Adrenal gland (tissue), 9 donors: ENCODE measurements at regions not wholly inside any gene's neighbourhood (a gene's known extent, or its start where the extent isn't known, plus 50 kb on each side); places are given as distances from the start of the nearest gene placed in this dataset.
A peak's percentile ranks its signal among the peaks of the same experiment; 100 is the strongest.

ENCODE experiments used
- DNase-seq, 7 donors: peaks; one replicate each; pipeline ENCODE4 v3.0.0-alpha.2; 2019 to 2020
- H3K27ac ChIP-seq, 5 donors: fragments of 200-600 bp; sonication (generic) in 4 of 5; 1 replicate in 3 of 5; 2 replicates in 2 of 5; pipeline versions ENCODE4 v1.5.1 to v1.8.0; 2016 to 2020; ENCODE audit warnings: mild to moderate bottlenecking in 1 of 5
- H3K27me3 ChIP-seq: fragments of 200-600 bp; 2 replicates; pipeline ENCODE4 v1.8.0; 2021
- H3K36me3 ChIP-seq, 2 donors: fragments of 200-600 bp; replicated peaks in 1 of 2; 1 replicate in 1 of 2; 2 replicates in 1 of 2; pipeline versions ENCODE4 v1.5.1 to v1.8.0; 2018 to 2022
- H3K4me1 ChIP-seq, 2 donors: fragments of 200-600 bp; replicated peaks in 1 of 2; 1 replicate in 1 of 2; 2 replicates in 1 of 2; pipeline versions ENCODE4 v1.5.1 to v1.8.0; 2018 to 2021
- H3K4me3 ChIP-seq, 4 donors: fragments of 200-600 bp; sonication (generic) in 3 of 4; one replicate each; pipeline ENCODE4 v1.5.1; 2016 to 2018
- H3K9me3 ChIP-seq, 3 donors: fragments of 200-600 bp; sonication (generic) in 1 of 3; replicated peaks in 1 of 3; 1 replicate in 2 of 3; 2 replicates in 1 of 3; pipeline versions ENCODE4 v1.5.1 to v1.8.0; 2016 to 2021
- CTCF ChIP-seq, 6 experiments: fragments of 450-650 bp in 4 of 6; fragments of 200-600 bp in 2 of 6; sonication (generic) in 1 of 6; IDR thresholded peaks; 1 replicate in 5 of 6; 2 replicates in 1 of 6; pipeline versions ENCODE4 v1.5.1 to v1.8.0; 2016 to 2021; ENCODE audit warnings: antibody characterized with exemption in 6 of 6, mild to moderate bottlenecking in 2 of 6, moderate library complexity in 1 of 6
- POLR2A ChIP-seq, 2 donors: fragments of 450-650 bp; IDR thresholded peaks; one replicate each; pipeline ENCODE4 v1.6.1; 2017; ENCODE audit warnings: antibody characterized with exemption in 2 of 2, mild to moderate bottlenecking in 2 of 2, moderate library complexity in 1 of 2
- WGBS, 4 donors: extraction: QIAGEN DNeasy Blood & Tissue Kit in 2 of 4; methylation state at CpG; one replicate each; pipeline versions ENCODE4 v1.1.5 to v1.1.7; 2013 to 2017; 5-methylcytosine and 5-hydroxymethylcytosine counted together
- intact Hi-C, 2 donors: fragments of 100-400 bp; cut with DNase I; formaldehyde crosslinking; loops; one replicate each; pipeline versions ENCODE4 v1.14.1 to v1.15.0; 2022 to 2023
- donor health status: healthy with polysubstance abuse.
- donor health status: Bipolar disorder and iron deficiency.
- donor health status: DM: yes; HTN: yes; CAD: no.
- donor health status: DM: no; HTN: no; CAD: no.
- donor health status: DM: no; HTN: no; CAD: no.

- Histone ChIP-seq H3K4me1 (peaks cover 68 to 88% of the 10 kb centered on the region in 2 donors), H3K36me3 (no peaks in the 10 kb centered on the region), H3K27ac (peak overlapping the region; percentile 93 to 98 (median 97)), H3K27me3 (no peaks in the 10 kb centered on the region), H3K9me3 (no peaks in the 10 kb centered on the region), H3K4me3 (no peak overlapping the region)
- peak; percentile 77 to 91 (median 84) for DNase-seq
- intact Hi-C loops: loop anchor here (5.0 to 10.0 kb wide), 6 partner anchors 109 to 361 kb away; partner anchors contain the start of gene IRF2BP2 (in 1 of the 2)
- WGBS, 4 donors: 14 to 24% (median 15%) methylated on average over 12 of the region's 12 CpGs
- TF ChIP-seq CTCF (IDR thresholded peaks at IDR 0.05) (no peak), POLR2A (IDR thresholded peaks at IDR 0.05) (peak in 1 of 2 donors; percentile 64)
Measured at GRCh38 chr1:234721476-234722269, 111.7 kb upstream of the IRF2BP2 start.

- 72 to 81% (median 77%) methylated on average over 14 to 15 of the region's 15 CpGs for WGBS, 4 donors
- no peaks in the 10 kb centered on the region for H3K36me3 ChIP-seq
- peaks cover 65 to 88% of the 10 kb centered on the region in 2 donors for H3K4me1 ChIP-seq
- H3K27ac ChIP-seq: peak overlapping the region; percentile 93 to 98 (median 97)
- no peaks in the 10 kb centered on the region for H3K27me3 ChIP-seq
- no peak for DNase-seq
- no peaks in the 10 kb centered on the region for H3K9me3 ChIP-seq
- H3K4me3 ChIP-seq: no peak overlapping the region
- intact Hi-C loops: loop anchor here (5.0 to 10.0 kb wide), 6 partner anchors 109 to 361 kb away; partner anchors contain the start of gene IRF2BP2 (in 1 of the 2)
- TF ChIP-seq CTCF (IDR thresholded peaks at IDR 0.05): no peak
- no peak for TF ChIP-seq POLR2A (IDR thresholded peaks at IDR 0.05)
Measured at GRCh38 chr1:234720709-234721441, 110.9 kb upstream of the IRF2BP2 start.

- 37 to 48% (median 42%) methylated on average over 8 of the region's 8 CpGs for WGBS, 4 donors
Measured at GRCh38 chr1:234719454-234720251, 109.7 kb upstream of the IRF2BP2 start.

More at GRCh38 chr1:234719454-234720251, 109.7 kb upstream of the IRF2BP2 start:
- peak in 3 of 7 donors; percentile 29 to 88 (median 56) for DNase-seq
- H3K4me1 ChIP-seq: peaks cover 52 to 82% of the 10 kb centered on the region in 2 donors
- no peaks in the 10 kb centered on the region for H3K9me3 ChIP-seq
- H3K4me3 ChIP-seq: no peak overlapping the region
- peak overlapping the region in 4 of 5 donors; percentile 6 to 98 (median 96) for H3K27ac ChIP-seq
- no peak for TF ChIP-seq CTCF (IDR thresholded peaks at IDR 0.05)
- no peak for TF ChIP-seq POLR2A (IDR thresholded peaks at IDR 0.05)
- intact Hi-C loops: loop anchor here (5.0 to 10.0 kb wide), 6 partner anchors 107 to 363 kb away; partner anchors contain the start of gene IRF2BP2 (in 1 of the 2)
- H3K27me3 ChIP-seq: no peaks in the 10 kb centered on the region
- no peaks in the 10 kb centered on the region for H3K36me3 ChIP-seq
